Smooth muscle cell (in vitro differentiated cells): ENCODE measurements at regions not wholly inside any gene's neighbourhood (a gene's known extent, or its start where the extent isn't known, plus 50 kb on each side); places are given as distances from the start of the nearest gene placed in this dataset.
"Not testable (repeated sequence)": the region's sequence is repeated elsewhere in the genome, so short reads cannot be mapped to it uniquely, and the experiment has no call there.

Experiments used
- DNase-seq: peaks from one replicate; lab custom pipeline; 2025; ENCODE audit not compliant: unreplicated experiment; lab: John Stamatoyannopoulos, UW
- H2AFZ ChIP-seq: fragments of 200-600 bp; sonication (generic); 2 replicates; pipeline ENCODE4 v1.6.0; 2016; ENCODE audit warnings: antibody characterized with exemption, low read depth, mild to moderate bottlenecking
- H3F3A ChIP-seq: fragments of 200-600 bp; sonication (generic); 2 replicates; pipeline ENCODE4 v1.6.0; 2017; ENCODE audit warnings: antibody characterized with exemption, low read depth
- H3K27ac ChIP-seq: fragments of 200-600 bp; sonication (generic); 2 replicates; pipeline ENCODE4 v1.5.1; 2016; ENCODE audit warnings: low read depth, mild to moderate bottlenecking
- H3K27me3 ChIP-seq: fragments of 200-600 bp; sonication (generic); 2 replicates; pipeline ENCODE4 v1.6.1; 2016; ENCODE audit warnings: low read depth, mild to moderate bottlenecking
- H3K36me3 ChIP-seq: fragments of 200-600 bp; sonication (generic); 2 replicates; pipeline ENCODE4 v1.5.1; 2016; ENCODE audit warnings: low read depth
- H3K4me1 ChIP-seq: fragments of 200-600 bp; sonication (generic); 2 replicates; pipeline ENCODE4 v1.5.1; 2016; ENCODE audit warnings: low read depth
- H3K4me2 ChIP-seq: fragments of 200-600 bp; sonication (generic); 2 replicates; pipeline ENCODE4 v1.6.0; 2016; ENCODE audit warnings: mild to moderate bottlenecking
- H3K4me3 ChIP-seq: fragments of 200-600 bp; sonication (generic); 2 replicates; pipeline ENCODE4 v1.5.1; 2016; ENCODE audit warnings: mild to moderate bottlenecking
- H3K79me2 ChIP-seq: fragments of 200-600 bp; sonication (generic); 2 replicates; pipeline ENCODE4 v1.6.0; 2016; ENCODE audit warnings: low read depth, mild to moderate bottlenecking
- H3K9ac ChIP-seq: fragments of 200-600 bp; sonication (generic); 2 replicates; pipeline ENCODE4 v1.6.0; 2016; ENCODE audit warnings: low read depth
- H3K9me3 ChIP-seq: fragments of 200-600 bp; sonication (generic); replicated peaks from 2 replicates; pipeline ENCODE4 v1.5.1; 2016; ENCODE audit warnings: low read depth
- H4K20me1 ChIP-seq: fragments of 200-600 bp; sonication (generic); 2 replicates; pipeline ENCODE4 v1.6.0; 2016; ENCODE audit warnings: low read depth
- CTCF ChIP-seq: fragments of 200-600 bp; sonication (generic); IDR thresholded peaks from 2 replicates; pipeline ENCODE4 v1.5.1; 2017; ENCODE audit warnings: borderline replicate concordance, mild to moderate bottlenecking, antibody characterized with exemption; ENCODE audit not compliant: insufficient read depth, poor library complexity, severe bottlenecking
- WGBS: methylation state at CpG from one replicate; pipeline ENCODE4 v1.1.7; 2016; ENCODE audit warnings: low lambda C conversion rate; 5-methylcytosine and 5-hydroxymethylcytosine counted together

- Histone ChIP-seq H3K79me2 (no peaks in the 10 kb centered on the region), H3K36me3 (no peaks in the 10 kb centered on the region), H3K4me3 (no peak overlapping the region), H3F3A (no peaks in the 10 kb centered on the region), H3K4me2 (no peak overlapping the region), H3K9me3 (no peaks in the 10 kb centered on the region), H3K9ac (no peak overlapping the region), H3K27ac (no peak overlapping the region), H3K27me3 (peaks cover 13% of the 10 kb centered on the region), H2AFZ (no peak overlapping the region), H4K20me1 (no peaks in the 10 kb centered on the region), H3K4me1 (no peaks in the 10 kb centered on the region)
- 10% methylated on average over 2 of the region's 2 CpGs for WGBS
- no peak for TF ChIP-seq CTCF
- DNase-seq: no peak
Measured at GRCh38 chrX:114472788-114473187, 111.1 kb upstream of the HTR2C start.

GRCh38 chrX:114500622-114501021 is 83.3 kb upstream of the HTR2C start:
- peaks cover 2% of the 10 kb centered on the region for H3K9me3 ChIP-seq
- 91% methylated on average over 1 of the region's 1 CpG for WGBS
- H3K27ac ChIP-seq: no peak overlapping the region
- no peak for TF ChIP-seq CTCF
- no peaks in the 10 kb centered on the region for H3K4me1 ChIP-seq
- no peaks in the 10 kb centered on the region for H3F3A ChIP-seq
- no peak overlapping the region for H3K4me2 ChIP-seq
- H3K79me2 ChIP-seq: no peaks in the 10 kb centered on the region
- no peaks in the 10 kb centered on the region for H3K27me3 ChIP-seq
- no peaks in the 10 kb centered on the region for H4K20me1 ChIP-seq
- H3K4me3 ChIP-seq: no peak overlapping the region
- no peak for DNase-seq
- H3K9ac ChIP-seq: no peak overlapping the region
- H2AFZ ChIP-seq: no peak overlapping the region
- H3K36me3 ChIP-seq: no peaks in the 10 kb centered on the region

GRCh38 chrX:114508756-114509155 is 75.1 kb upstream of the HTR2C start:
- Histone ChIP-seq H3K4me2 (no peak overlapping the region), H2AFZ (no peak overlapping the region), H3K4me1 (no peaks in the 10 kb centered on the region), H3K9ac (no peak overlapping the region), H3K9me3 (no peaks in the 10 kb centered on the region), H3K27me3 (no peaks in the 10 kb centered on the region), H3K79me2 (no peaks in the 10 kb centered on the region), H3F3A (no peaks in the 10 kb centered on the region), H4K20me1 (no peaks in the 10 kb centered on the region), H3K27ac (no peak overlapping the region), H3K36me3 (no peaks in the 10 kb centered on the region), H3K4me3 (no peak overlapping the region)
- no peak for DNase-seq
- no peak for TF ChIP-seq CTCF
- 99% methylated on average over 2 of the region's 2 CpGs for WGBS

- Histone ChIP-seq H3K4me1 (no peaks in the 10 kb centered on the region), H2AFZ (no peak overlapping the region), H3K27ac (no peak overlapping the region), H3F3A (no peaks in the 10 kb centered on the region), H3K9ac (no peak overlapping the region), H4K20me1 (no peaks in the 10 kb centered on the region), H3K36me3 (no peaks in the 10 kb centered on the region), H3K4me3 (no peak overlapping the region), H3K79me2 (no peaks in the 10 kb centered on the region), H3K27me3 (no peaks in the 10 kb centered on the region), H3K4me2 (no peak overlapping the region), H3K9me3 (peaks cover 6% of the 10 kb centered on the region)
- no peak for DNase-seq
- TF ChIP-seq CTCF: no peak
- WGBS: 75% methylated on average over 1 of the region's 1 CpG
Measured at GRCh38 chrX:114519524-114519923, 64.4 kb upstream of the HTR2C start.

GRCh38 chrX:114520701-114521100 is 63.2 kb upstream of the HTR2C start:
- H2AFZ ChIP-seq, H3K9me3 ChIP-seq, H4K20me1 ChIP-seq, H3K27me3 ChIP-seq, H3K9ac ChIP-seq, H3K79me2 ChIP-seq, H3K4me2 ChIP-seq, H3K27ac ChIP-seq, H3K4me1 ChIP-seq, DNase-seq, H3K4me3 ChIP-seq, H3K36me3 ChIP-seq, H3F3A ChIP-seq: not testable (repeated sequence)
- WGBS: 84% methylated on average over 2 of the region's 2 CpGs
